Fibroblast of mammary gland (primary cell): ENCODE measurements at regions not wholly inside any gene's neighbourhood (a gene's known extent, or its start where the extent isn't known, plus 50 kb on each side); places are given as distances from the start of the nearest gene placed in this dataset.

Experiments
- DNase-seq: peaks from one replicate; pipeline ENCODE4 v3.0.0-alpha.2; 2010; ENCODE audit warnings: low read depth
- H3K4me3 ChIP-seq: 2 replicates; pipeline ENCODE4 v1.5.1; 2011; ENCODE audit warnings: low read depth, mild to moderate bottlenecking, low read length, moderate library complexity; ENCODE audit not compliant: control insufficient read depth
- CTCF ChIP-seq: conservative IDR thresholded peaks from 2 replicates; pipeline ENCODE4 v1.5.1; 2011; ENCODE audit warnings: low read depth, low read length, inconsistent platforms; ENCODE audit not compliant: control insufficient read depth, insufficient read depth

- TF ChIP-seq CTCF: no peak
- H3K4me3 ChIP-seq: no peak overlapping the region
- DNase-seq: no peak
Measured at GRCh38 chr10:78976825-78977755, 91.7 kb upstream of the ZMIZ1 start.

- no peak for DNase-seq
- TF ChIP-seq CTCF: no peak
- H3K4me3 ChIP-seq: no peak overlapping the region
Measured at GRCh38 chr10:78979938-78980337, 88.8 kb upstream of the ZMIZ1 start.

GRCh38 chr10:78980354-78980753 is 88.4 kb upstream of the ZMIZ1 start:
- TF ChIP-seq CTCF: no peak
- DNase-seq: no peak
- no peak overlapping the region for H3K4me3 ChIP-seq

- peak; percentile 30 for DNase-seq
- no peak overlapping the region for H3K4me3 ChIP-seq
- no peak for TF ChIP-seq CTCF
Measured at GRCh38 chr10:78980815-78981214, 88.0 kb upstream of the ZMIZ1 start.

GRCh38 chr10:78981257-78981969 is 87.4 kb upstream of the ZMIZ1 start:
- no peak for DNase-seq
- no peak overlapping the region for H3K4me3 ChIP-seq
- TF ChIP-seq CTCF: no peak

GRCh38 chr10:78981970-78982281 is 86.8 kb upstream of the ZMIZ1 start:
- no peak for DNase-seq
- no peak overlapping the region for H3K4me3 ChIP-seq
- no peak for TF ChIP-seq CTCF

- no peak overlapping the region for H3K4me3 ChIP-seq
- TF ChIP-seq CTCF: no peak
- DNase-seq: no peak
Measured at GRCh38 chr10:78982726-78983125, 86.0 kb upstream of the ZMIZ1 start.
